Thyroid gland (tissue), 4 donors: ENCODE measurements at regions not wholly inside any gene's neighbourhood (a gene's known extent, or its start where the extent isn't known, plus 50 kb on each side); places are given as distances from the start of the nearest gene placed in this dataset.

Experiments used
- DNase-seq, 2 donors: peaks; one replicate each; pipeline ENCODE4 v3.0.0-alpha.2; 2019
- H3K27ac ChIP-seq, 3 donors: fragments of 200-600 bp; sonication (generic); 1 replicate in 2 of 3; 2 replicates in 1 of 3; pipeline ENCODE4 v1.5.1; 2016 to 2019; ENCODE audit warnings: mild to moderate bottlenecking in 1 of 3, moderate library complexity in 1 of 3
- H3K27me3 ChIP-seq: fragments of 200-600 bp; sonication (generic); one replicate; pipeline ENCODE4 v1.5.1; 2019
- H3K36me3 ChIP-seq, 2 donors: fragments of 200-600 bp; sonication (generic); one replicate each; pipeline ENCODE4 v1.5.1; 2016 to 2019
- H3K4me1 ChIP-seq, 2 donors: fragments of 200-600 bp; sonication (generic); one replicate each; pipeline ENCODE4 v1.5.1; 2017 to 2019
- H3K4me3 ChIP-seq, 3 donors: fragments of 200-600 bp; sonication (generic); replicated peaks in 1 of 3; 1 replicate in 2 of 3; 2 replicates in 1 of 3; pipeline ENCODE4 v1.5.1; 2016; ENCODE audit warnings: mild to moderate bottlenecking in 1 of 3
- H3K9me3 ChIP-seq: fragments of 200-600 bp; sonication (generic); one replicate; pipeline ENCODE4 v1.5.1; 2017
- POLR2A ChIP-seq, 2 donors: fragments of 450-650 bp; IDR thresholded peaks; one replicate each; pipeline ENCODE4 v1.6.1; 2017; ENCODE audit warnings: antibody characterized with exemption in 2 of 2, mild to moderate bottlenecking in 2 of 2, moderate library complexity in 1 of 2
- WGBS, 2 donors: methylation state at CpG; one replicate each; pipeline ENCODE4 v1.1.5; 2017; 5-methylcytosine and 5-hydroxymethylcytosine counted together
- intact Hi-C: fragments of 100-400 bp; cut with DNase I; formaldehyde crosslinking; loops from one replicate; pipeline ENCODE4 v1.15.1; 2023
- TF ChIP-seq, protein P1 (sequence below), 6 experiments: fragments of 200-600 bp in 3 of 6; fragments of 450-650 bp in 3 of 6; sonication (generic) in 3 of 6; IDR thresholded peaks; one replicate each; pipeline ENCODE4 v1.5.1; 2016 to 2019; ENCODE audit warnings: antibody characterized with exemption in 6 of 6, mild to moderate bottlenecking in 2 of 6, inconsistent platforms in 1 of 6, moderate library complexity in 1 of 6

DNA sequence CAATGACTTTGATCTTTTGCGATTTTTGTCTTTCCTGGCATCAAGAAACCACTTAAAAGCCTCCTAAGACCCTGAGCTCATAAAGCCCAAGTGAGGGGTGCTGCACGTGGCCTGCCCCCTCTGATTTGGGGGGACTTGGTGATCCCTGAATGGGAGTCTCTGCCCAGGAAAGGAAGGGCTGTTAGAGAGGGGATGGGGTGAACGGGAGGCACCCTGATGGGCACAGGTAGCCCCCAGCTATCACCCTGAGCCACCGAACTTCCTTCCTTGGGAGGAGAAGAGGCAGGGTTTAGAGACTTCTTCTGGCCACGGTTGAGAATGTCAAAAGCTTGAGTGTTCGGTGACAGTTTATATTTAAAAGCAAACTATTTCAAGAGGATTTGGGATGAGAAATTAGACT lies 305.5 kb downstream of the ZNF536 start:
- intact Hi-C loops, result no loop called here
- no peak for DNase-seq
- Histone ChIP-seq H3K4me1 (no peaks in the 10 kb centered on the region), H3K27ac (no peak overlapping the region), H3K27me3 (no peaks in the 10 kb centered on the region), H3K36me3 (no peaks in the 10 kb centered on the region), H3K4me3 (no peak overlapping the region), H3K9me3 (no peaks in the 10 kb centered on the region)
- TF ChIP-seq, protein P1, sequence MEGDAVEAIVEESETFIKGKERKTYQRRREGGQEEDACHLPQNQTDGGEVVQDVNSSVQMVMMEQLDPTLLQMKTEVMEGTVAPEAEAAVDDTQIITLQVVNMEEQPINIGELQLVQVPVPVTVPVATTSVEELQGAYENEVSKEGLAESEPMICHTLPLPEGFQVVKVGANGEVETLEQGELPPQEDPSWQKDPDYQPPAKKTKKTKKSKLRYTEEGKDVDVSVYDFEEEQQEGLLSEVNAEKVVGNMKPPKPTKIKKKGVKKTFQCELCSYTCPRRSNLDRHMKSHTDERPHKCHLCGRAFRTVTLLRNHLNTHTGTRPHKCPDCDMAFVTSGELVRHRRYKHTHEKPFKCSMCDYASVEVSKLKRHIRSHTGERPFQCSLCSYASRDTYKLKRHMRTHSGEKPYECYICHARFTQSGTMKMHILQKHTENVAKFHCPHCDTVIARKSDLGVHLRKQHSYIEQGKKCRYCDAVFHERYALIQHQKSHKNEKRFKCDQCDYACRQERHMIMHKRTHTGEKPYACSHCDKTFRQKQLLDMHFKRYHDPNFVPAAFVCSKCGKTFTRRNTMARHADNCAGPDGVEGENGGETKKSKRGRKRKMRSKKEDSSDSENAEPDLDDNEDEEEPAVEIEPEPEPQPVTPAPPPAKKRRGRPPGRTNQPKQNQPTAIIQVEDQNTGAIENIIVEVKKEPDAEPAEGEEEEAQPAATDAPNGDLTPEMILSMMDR (IDR thresholded peaks at IDR 0.05), result no peak
- no peak for TF ChIP-seq POLR2A (IDR thresholded peaks at IDR 0.05)
- WGBS, 2 donors, result 83 to 86% methylated on average over 6 of the region's 6 CpGs

DNA sequence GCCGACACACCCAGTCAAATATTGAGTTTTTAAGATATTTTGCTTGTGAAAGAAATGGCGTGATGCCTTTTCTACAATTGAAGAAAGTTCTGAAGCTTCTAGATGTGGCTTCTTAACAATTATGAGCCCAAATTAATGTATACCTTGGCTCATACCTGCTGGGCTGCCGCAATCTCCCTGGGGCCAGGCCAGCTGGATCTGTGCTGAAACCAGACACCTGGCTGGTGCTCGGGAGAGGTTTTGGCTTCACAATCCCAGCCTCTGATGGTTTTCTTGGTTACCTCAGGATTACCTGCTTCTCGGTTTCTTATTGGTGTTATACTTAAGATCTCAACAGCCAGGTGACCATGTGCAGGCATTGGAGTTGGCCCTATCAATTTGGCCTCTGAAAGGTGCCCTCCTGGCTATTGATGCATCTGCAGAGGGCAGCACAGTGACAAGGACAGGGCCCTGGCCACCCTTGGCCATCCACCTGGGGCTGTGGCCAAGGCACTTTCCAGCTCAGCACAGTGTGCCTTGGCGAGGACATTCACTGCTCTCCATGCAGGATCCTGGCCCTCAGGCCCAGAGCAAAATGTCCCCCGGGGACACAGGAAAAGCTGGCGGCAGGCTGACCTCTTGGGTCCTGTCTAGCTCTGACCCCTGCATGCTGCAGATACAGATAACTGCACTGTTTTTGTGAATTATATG lies 305.0 kb downstream of the ZNF536 start:
- Histone ChIP-seq H3K9me3 (no peaks in the 10 kb centered on the region), H3K4me3 (no peak overlapping the region), H3K27ac (no peak overlapping the region), H3K27me3 (no peaks in the 10 kb centered on the region), H3K36me3 (no peaks in the 10 kb centered on the region), H3K4me1 (no peaks in the 10 kb centered on the region)
- intact Hi-C loops, result no loop called here
- WGBS, 2 donors, result 76 to 80% methylated on average over 7 to 8 of the region's 8 CpGs
- TF ChIP-seq POLR2A (IDR thresholded peaks at IDR 0.05), result no peak
- TF ChIP-seq, protein P1 (IDR thresholded peaks at IDR 0.05), result no peak
- DNase-seq, result no peak

DNA sequence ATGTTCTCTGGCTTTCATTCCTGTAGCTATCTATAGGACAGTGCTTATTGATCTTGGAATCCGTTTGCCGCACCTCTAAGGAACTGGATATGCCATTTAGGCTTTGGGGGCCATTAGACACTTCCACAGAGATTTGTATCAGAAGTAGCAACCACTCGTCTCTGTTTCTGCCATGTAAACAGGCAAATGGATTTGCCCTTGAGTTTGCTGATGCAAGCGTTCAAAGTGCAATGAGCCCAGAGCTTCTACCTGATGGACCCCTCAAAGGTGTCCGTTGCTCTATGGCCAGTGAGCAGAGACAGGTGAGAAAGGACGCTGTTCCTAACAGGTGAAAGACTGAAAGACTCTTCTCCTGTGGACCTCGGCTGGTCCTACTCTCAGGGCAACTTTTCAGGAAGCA lies 302.9 kb downstream of the ZNF536 start:
- H3K4me1 ChIP-seq, result no peaks in the 10 kb centered on the region
- intact Hi-C loops, result no loop called here
- WGBS, 2 donors, result 78 to 79% methylated on average over 7 of the region's 7 CpGs
- H3K4me3 ChIP-seq, result no peak overlapping the region
- H3K27ac ChIP-seq, result no peak overlapping the region
- no peaks in the 10 kb centered on the region for H3K36me3 ChIP-seq
- no peak for DNase-seq
- TF ChIP-seq POLR2A (IDR thresholded peaks at IDR 0.05), result no peak
- no peaks in the 10 kb centered on the region for H3K27me3 ChIP-seq
- H3K9me3 ChIP-seq, result no peaks in the 10 kb centered on the region

DNA sequence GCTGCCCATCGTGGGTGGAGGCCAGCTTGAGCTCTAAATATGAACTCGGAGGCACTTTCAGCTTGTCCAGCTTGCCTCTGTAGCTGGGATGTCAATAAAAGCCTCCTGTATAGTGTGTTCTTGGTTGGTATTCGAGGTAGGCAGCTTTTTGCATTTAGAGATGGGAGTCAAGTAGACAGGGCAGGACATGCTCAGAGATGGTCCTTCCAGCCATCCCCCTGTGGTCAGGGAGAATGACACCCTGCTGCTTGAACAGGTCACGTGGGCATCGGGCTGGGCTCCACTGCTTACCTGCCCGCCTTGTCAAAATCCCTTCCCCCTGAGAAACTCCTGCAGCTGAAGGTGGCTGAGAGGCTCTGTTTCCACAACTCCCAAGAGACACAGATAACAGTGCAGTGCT lies 302.5 kb downstream of the ZNF536 start:
- Histone ChIP-seq H3K9me3 (no peaks in the 10 kb centered on the region), H3K27ac (no peak overlapping the region), H3K36me3 (no peaks in the 10 kb centered on the region), H3K27me3 (no peaks in the 10 kb centered on the region), H3K4me3 (no peak overlapping the region), H3K4me1 (no peaks in the 10 kb centered on the region)
- TF ChIP-seq, protein P1 (IDR thresholded peaks at IDR 0.05), result no peak
- TF ChIP-seq POLR2A (IDR thresholded peaks at IDR 0.05), result no peak
- DNase-seq, result no peak
- 83 to 84% methylated on average over 6 of the region's 6 CpGs for WGBS, 2 donors
- intact Hi-C loops, result no loop called here

DNA sequence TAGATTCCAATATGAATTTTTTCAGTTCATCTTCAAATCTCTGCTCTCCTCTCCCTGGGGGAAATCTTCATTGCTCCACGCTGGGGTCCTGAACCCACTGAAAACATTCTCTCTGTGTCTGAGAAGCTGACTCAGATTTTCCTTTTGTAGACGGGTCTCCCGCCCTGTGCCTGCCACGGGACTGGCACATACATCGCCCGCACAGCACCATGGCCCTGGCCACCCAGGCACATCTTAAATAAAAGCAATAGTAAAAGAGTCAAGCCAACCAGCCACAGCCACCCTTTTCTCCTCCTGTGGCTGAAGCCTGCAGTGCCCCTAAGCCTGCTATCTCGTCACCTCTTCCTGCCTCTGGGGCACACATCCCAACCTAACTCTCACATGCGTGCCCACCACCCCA lies 301.2 kb downstream of the ZNF536 start:
- Histone ChIP-seq H3K27me3 (no peaks in the 10 kb centered on the region), H3K27ac (no peak overlapping the region), H3K36me3 (no peaks in the 10 kb centered on the region), H3K4me3 (no peak overlapping the region), H3K9me3 (no peaks in the 10 kb centered on the region), H3K4me1 (no peaks in the 10 kb centered on the region)
- 93 to 94% methylated on average over 8 of the region's 8 CpGs for WGBS, 2 donors
- intact Hi-C loops, result no loop called here
- no peak for DNase-seq
- TF ChIP-seq, protein P1 (IDR thresholded peaks at IDR 0.05), result no peak
- TF ChIP-seq POLR2A (IDR thresholded peaks at IDR 0.05), result no peak
